GF-D8 (cell line): ENCODE measurements at regions not wholly inside any gene's neighbourhood (a gene's known extent, or its start where the extent isn't known, plus 50 kb on each side); places are given as distances from the start of the nearest gene placed in this dataset.
"Not testable (repeated sequence)": the region's sequence is repeated elsewhere in the genome, so short reads cannot be mapped to it uniquely, and the experiment has no call there.

Experiments used
- DNase-seq: peaks from one replicate; lab custom pipeline; 2025; lab: John Stamatoyannopoulos, UW

DNA sequence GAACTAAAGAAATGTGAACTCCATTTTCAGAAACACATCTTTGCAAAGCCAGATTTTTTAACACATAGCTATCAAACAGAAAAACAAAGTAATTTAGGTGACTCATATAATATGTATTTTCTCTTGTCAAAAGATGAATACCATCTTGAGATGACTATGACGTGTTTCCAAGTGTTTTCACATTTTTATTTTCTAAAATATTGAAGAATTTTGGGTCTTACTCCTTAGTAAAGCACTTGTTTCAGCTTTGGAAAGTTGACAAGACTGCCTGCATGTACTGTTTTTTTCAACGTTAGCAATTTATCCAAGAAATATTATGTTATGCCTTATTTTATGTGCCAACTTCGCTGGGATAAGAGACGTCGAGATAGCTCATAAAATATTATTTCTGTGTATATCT is 733.9 kb upstream of the EPHA5 start:
- no peak for DNase-seq

DNA sequence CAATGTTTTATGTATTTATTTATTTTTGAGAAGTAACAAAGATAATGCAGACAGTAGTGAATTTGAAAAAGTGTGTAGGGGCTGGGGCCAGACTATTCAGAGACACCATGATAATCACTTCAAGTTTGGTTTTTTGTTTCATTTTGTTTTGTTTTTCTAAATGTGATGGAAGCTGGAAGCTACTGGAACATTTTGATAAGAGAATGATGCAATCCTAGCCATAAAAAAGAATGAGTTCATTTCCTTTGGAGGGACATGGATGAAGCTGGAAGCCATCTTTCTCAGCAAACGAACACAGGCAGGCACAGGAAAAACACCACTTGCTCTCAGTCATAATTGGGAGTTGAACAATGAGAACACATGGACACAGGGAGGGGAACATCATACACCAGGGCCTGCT is 706.6 kb upstream of the EPHA5 start:
- no peak for DNase-seq

DNA sequence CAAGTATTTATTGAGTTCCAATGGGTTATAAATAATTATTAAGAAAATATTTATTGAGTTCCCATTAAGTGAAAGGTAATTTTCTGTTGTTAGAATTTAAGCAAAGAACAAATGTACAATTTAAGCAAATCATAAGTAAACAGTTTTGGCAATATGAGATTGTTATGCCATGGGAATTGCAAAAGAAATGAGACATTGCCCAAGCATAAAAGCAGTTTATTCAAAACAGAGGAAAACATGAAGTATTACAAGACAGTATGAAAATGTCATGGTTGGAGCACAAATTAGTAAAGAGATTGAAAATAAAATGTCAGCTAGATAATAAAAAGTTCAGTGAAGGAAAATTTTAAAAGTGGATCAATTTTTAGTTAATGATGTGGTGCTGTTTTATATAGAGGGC is 706.1 kb upstream of the EPHA5 start:
- no peak for DNase-seq

DNA sequence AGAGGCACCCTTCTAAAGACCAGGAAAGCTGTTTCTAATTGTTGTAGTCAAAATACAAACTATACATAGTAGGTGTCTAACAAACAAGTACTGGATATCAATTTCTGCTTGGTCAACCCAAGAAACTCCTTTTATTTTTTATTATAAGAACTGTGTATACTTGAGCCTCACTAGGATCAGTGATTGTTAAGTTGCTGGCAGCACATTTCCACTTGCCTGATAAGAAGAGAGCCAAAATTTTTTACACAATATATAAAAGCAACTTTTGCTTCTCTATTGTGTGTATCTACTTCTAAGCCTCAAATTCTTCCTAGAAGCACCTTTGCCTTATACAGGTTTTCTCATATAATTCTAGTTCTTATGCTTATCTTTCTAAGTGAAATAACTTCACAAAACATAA is 703.0 kb upstream of the EPHA5 start:
- no peak for DNase-seq

DNA sequence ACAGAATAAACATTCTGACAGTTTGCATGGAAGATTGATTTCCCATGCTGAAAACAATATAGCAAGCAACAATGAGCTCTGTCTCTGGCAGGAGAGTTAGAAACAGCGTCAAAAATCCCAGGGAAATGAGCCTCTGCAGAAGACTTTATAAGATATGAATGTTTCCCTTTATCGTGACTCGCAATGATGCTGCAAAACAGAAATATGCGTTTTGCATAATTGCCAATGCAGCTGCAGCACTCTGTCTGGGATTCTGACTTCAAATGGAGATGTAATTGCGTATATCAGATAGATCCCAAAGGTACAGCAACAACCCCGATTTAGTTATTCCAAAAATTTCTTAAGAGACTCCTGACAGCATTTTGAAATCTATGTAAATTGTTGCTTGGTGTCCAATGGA is 702.4 kb upstream of the EPHA5 start:
- no peak for DNase-seq

DNA sequence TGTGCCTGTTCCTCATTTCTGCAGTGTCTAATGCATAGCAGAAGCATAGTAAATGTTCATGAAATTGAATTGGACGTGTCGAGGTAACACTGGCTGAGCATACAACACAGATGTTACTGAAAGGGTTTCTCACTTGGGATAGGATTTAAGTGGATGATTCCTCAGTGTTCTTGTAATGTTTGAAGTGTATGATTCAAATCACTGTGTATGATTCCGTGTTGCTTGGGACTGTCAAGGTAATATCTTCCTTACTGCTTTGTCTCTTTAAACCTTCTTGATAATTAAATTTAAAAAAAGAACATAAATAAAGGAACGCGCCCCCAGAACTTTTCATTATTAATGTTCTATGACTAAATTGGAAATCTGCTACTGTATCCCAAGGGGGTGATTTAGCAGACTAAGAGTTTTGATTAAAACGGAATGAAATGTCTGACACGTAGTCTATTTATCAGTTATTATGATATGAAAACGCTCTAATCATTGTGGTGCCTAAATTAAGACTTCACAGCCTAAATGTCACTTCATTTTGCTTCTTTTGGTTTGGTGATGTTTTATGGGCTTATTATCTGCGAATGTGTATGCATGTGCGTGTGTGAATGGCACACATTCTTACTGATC is 696.9 kb upstream of the EPHA5 start:
- no peak for DNase-seq

DNA sequence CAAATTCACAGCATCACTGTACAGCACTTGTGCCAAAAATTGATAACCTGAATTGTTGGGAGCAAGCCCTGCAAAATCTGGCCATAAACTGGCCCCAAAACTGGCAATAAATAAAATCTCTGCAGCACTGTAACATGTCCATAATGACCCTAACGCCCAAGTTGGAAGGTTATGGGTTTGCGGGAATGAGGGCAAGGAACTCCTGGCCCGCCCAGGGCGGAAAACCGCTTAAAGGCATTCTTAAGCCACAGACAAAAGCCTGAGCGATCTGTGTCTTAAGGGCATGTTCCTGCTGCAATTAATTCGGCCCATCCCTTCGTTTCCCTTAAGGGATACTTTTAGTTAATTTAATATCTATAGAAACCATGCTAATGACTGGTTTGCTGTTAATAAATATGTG is 690.1 kb upstream of the EPHA5 start:
- not testable (repeated sequence) for DNase-seq

DNA sequence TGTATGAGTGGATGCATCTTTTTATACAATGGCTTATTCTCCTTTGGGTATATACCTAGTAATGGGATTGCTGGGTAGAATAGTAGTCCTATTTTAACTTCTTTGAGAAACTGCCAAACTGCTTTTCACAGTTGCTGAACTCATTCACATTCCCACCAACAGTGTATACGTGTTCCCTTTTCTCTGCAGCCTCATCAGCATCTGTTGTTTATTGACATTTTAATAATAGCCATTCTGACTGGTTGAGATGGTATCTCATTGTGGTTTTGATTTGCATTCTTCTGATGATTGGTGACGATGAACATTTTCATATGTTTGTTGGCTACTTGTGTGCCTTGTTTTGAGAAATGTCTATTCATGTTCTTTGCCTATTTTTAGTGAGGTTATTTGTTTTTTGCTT is 687.0 kb upstream of the EPHA5 start:
- DNase-seq, result no peak

DNA sequence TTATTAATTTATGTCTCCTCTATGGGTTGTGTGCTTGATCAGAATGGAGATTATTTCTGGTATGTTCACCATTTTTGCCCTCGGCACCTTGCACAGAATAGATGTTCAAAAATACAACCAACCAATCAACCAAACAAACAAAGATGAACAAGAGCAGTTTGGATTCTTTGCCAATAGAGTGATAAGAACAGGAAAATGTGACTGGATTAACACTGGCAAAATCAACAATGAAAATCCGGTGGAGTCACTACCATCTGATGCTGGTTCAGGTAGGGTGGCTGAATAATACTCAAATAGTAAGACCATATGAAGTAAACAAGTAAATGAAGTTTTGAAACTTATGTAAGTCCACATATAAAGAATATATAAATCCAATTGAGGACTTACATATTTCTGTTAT is 685.0 kb upstream of the EPHA5 start:
- DNase-seq, result no peak

DNA sequence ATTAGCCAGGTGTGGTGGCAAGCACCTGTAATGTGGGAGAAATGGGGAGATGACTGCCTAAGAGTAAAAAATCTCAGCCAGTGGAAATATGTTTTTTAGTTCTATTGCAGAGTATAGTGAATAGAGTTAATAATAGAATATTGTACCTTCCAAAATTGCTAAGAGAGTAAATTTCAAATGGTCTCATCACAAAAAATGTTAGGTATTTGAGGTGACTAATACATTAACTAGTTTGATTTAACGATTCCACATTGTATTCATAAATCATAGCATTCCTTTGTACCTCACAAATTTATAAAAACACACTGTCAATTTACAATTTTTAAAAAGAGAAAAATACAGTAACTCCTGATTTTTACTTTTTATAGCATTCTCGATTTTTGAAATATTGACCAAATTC is 681.5 kb upstream of the EPHA5 start:
- DNase-seq, result no peak

DNA sequence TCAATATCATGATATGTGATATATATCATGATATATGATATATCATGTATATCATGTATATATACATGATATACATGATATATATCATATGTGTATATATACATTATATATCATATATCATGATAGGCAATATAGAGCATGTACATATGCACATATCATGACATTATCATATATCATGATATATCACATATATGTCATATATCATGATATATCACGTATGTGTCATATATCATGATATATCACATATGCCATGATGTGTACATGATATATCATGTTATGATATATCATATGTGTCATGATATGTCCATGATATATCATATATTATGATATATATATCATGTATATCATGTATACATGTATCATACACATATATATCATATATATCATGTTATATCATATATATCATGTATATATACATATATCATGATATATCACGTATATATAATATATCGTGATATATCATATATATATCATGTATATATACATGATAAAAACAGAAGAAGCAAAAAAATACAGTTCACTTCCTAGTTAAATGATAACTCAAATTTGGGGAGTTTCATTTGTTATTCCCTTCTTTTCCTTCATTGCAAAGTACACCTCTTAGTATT is 670.1 kb upstream of the EPHA5 start:
- no peak for DNase-seq

DNA sequence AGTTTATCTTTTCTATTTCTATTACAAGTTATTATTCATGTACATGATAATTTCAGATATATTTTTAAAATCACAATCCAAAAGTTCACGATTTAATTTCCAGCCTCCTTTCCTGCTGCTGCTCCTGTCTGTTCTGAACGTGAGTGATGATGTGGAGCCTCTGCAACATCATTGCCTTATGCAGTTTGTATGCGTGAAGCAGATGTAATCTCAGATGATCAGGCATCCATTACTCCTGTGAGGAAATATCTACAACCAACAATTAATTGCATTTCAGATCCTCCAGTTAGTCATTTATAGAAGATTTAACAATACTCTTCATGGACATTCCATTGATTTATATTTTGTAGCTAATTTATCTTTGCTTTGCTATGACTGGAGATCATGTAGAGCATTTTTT is 668.7 kb upstream of the EPHA5 start:
- no peak for DNase-seq

DNA sequence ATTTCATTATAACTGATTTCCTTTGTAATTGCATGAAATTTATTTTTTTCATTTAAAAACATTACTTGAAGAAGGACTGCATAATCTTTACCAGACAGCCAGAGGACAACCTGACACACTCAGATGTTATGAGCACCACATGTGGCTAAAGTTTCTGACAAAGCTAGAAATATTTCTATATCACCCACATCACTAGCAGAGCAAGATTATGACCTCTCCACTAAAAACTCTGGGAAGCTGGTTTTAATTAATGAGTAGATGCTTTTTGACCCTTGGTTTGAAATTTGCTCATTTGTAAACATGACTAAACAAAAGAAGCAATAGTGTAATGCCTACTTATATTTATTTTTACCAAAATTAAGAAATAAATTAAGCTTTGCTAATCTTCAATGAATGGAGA is 661.5 kb upstream of the EPHA5 start:
- no peak for DNase-seq

DNA sequence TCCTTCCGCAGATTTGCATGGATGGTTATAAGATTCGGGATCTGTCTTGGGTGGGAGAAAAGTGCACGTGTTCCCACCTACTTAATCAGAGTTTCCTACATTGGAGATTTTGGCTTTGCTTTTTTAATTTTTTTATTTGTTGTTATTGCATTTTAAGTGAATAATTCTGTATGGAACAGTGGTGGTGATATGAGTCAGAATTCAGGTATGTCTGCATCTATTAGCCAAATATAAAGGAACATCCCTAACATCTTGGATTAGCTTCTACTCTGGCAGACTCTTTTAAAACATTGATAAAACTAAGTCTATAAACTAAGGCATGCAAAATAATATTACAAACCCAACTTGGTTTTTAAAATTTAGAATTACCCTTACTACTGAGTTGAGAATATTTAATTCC is 659.8 kb upstream of the EPHA5 start:
- no peak for DNase-seq

DNA sequence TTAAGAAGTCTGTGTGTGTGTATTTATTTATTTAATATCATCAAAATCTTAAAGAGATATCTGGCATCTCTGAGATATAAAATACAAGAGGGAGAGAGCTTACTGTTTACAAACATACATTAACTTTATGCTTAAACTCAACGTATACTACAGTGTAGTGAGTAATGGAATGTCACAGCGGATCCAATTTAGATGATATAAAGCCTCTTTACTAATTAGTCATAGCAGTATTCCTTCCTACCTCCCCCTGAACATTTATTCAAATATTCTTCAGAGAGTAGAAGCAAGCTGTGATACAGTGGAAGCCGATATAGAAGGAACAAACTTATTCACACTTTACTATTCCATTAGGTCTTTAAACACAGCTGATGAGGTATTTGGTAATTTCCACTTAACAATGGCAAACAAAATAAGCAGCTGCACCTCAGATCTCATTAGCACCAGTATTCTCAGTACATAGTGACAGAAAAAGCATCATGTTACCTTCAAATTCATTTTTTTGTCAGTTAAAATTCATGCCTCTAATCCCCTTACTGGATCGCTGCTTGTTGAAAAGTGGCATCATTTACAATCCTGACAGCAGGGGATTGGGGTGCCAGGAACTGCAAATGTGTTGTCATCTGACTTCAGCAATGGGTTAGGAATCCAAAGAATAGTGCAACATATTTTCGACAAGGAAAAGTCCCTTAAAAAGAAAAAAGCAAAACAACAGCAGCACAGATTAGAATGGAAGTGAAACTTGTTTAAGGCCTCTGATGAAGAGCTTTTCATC is 658.7 kb upstream of the EPHA5 start:
- DNase-seq, result no peak

DNA sequence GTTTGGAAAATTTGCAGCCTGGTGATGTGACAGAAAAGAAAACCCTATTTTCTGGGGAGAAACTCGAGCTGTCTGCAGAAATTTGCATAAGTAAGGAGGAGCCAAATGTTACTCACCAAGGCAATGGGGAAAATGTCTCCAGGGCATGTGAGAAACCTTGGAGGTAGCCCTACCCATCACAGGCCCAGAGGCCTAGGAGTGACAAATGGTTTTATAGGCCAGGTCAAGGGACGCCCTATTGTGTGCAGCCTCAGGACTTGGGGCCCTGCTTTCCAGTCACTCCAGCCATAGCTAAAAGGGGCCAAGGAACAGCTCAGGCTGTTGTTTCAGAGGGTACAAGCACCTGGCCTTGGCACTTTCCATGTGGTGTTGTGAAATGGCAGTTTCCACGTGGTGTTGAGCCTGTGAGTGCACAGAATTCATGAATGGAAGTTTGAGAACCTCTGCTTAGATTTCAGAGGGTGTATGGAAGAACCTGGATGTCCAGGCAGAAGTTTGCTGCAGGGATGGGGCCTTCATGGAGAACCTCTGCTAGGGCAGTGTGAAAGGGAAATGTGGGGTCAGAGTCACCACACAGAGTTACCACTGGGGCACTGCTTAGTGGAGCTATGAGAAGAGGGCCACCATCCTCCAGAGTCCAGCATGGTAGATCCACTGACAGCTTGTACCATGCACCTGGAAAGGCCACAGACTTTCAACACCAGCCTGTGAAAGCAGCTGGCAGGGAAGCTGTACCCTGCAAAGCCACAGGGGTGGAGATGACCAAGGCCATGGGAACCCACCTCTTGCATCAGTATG is 637.6 kb upstream of the EPHA5 start:
- DNase-seq, result no peak

DNA sequence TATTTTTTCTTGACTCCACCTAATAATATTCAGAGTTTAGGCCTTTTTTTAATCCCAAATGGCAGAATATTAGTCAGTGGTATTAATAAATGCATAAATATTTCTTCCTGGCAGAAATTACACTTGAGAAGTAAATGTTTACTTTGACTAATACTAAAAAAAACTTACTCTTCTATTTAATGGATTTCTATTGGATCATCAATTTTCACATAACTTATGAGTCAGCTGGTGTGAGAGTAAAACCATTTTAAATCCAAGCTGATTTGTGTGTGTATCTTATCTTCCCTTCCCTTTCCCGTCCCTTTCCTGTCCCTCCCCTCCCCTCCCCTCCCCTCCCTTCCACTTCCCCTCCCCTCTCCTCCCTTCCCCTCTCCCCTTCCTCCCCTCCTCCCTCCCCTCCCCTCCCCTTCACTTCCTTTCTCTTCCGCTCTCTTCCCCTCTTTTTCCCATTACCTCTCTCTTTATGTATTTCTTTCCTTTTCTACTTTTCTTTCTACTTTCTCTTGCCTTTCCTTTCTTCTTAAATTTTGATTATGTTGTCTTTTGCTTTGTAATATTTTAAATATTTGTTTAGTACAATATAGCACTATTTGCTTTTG is 630.1 kb upstream of the EPHA5 start:
- no peak for DNase-seq

DNA sequence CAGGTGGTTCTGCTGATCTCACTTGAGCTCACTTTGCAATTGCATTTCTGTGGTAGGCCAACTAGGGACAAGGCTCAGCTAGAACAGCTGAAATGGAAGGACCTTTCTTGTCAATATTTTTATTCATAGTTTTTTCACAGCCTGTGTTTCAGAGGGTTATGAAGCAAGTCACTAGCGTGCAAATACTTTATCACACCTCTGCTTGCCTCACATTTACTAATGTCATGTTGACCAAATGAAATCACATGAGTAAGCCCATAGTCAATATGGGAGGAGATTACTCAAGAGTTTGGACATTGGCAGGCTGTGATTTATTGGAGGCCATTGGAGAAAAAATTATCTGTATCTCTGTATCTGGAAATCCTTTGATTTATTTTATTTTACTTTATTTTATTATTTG is 628.3 kb upstream of the EPHA5 start:
- DNase-seq, result no peak

DNA sequence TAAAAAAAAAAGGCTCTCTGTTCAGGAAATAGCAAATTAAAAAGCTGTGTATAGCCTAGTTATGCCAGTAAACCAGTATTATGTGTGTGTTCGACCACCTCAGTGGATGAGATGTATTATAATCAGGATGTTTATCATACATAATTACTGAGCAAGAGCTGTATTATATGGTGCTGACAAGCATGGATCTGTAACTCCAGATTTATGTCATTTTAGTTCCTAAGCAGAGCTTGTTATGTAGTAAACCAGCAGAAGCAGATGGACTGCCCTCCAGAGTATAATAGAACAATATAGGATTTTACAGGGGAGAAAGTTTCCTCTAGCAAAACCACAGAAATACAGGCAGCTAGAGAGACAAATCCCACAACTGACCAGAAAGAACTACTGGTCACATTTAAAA is 627.4 kb upstream of the EPHA5 start:
- DNase-seq, result no peak

DNA sequence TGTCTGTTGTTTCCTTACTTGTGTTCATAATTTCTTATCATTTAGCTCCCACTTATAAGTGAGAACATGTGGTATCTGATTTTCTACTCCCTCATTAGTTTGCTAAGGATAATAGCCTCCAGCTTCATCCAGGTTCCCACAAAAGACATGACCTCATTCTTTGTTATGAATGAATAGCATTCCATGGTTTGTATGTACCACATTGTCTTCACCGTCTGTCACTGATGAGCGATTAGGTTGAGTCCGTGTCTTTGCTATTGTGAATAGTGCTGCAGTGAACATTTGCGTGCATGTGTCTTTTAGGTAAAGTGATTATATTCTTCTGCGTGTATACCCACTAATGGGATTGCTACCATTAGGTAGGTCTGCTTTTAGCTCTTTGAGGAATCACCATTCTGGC is 624.3 kb upstream of the EPHA5 start:
- no peak for DNase-seq

DNA sequence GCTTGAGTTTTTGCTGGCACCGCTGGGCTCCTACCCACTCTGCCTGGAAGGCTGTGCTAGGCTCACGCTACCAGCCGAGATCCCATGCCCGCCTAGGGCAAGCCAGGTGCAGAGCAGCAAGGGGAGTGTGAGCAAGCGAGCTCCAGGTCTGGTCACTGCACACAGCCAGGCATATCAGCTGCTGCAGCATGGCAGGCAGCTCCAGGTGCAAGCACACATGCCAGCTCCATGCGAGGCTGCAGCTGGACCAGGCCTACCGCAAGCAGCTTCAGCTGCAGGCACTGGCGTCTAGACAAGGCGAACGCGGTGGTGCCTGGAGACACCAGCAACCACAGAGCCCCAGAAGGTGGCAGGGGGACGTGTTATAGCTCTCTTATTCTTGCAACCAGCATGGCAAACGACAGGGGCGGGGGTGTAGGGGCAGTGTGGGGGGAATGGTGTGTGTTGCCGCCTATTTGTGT is 614.7 kb upstream of the EPHA5 start:
- no peak for DNase-seq

DNA sequence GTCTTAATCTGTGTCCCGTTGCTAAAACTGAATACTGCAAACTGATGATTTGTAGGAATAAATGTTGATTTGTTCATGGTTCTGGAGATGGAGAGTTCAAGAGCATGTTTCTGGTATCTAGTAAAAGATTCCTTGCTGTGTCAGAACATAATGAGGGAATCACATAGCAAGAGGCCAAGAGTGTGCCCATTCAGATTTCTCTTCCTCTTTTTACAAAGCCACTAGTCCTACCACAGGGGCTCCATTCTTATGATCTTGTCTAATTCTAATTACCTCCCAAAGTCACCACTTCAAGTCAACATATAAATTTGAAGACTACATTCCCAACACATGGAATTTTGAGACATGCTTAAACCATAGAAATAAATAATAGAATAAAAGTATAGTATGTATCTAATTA is 608.8 kb upstream of the EPHA5 start:
- DNase-seq, result no peak
